Ishikawa (cell line): ENCODE measurements at regions not wholly inside any gene's neighbourhood (a gene's known extent, or its start where the extent isn't known, plus 50 kb on each side); places are given as distances from the start of the nearest gene placed in this dataset.

Experiments
- CEBPB ChIP-seq: IDR thresholded peaks from 2 replicates; pipeline ENCODE4 v1.6.1; 2012
- CREB1 ChIP-seq: IDR thresholded peaks from 2 replicates; pipeline ENCODE4 v1.6.1; 2012; ENCODE audit warnings: low read depth
- EGR1 ChIP-seq: IDR thresholded peaks from 2 replicates; pipeline ENCODE4 v1.6.1; 2012
- EP300 ChIP-seq: IDR thresholded peaks from 2 replicates; pipeline ENCODE4 v1.6.1; 2012; ENCODE audit warnings: borderline replicate concordance
- FOXM1 ChIP-seq: IDR thresholded peaks from 2 replicates; pipeline ENCODE4 v1.6.1; 2012; ENCODE audit warnings: low read depth, borderline replicate concordance
- MAX ChIP-seq: IDR thresholded peaks from 2 replicates; pipeline ENCODE4 v1.6.1; 2012
- NFIC ChIP-seq: IDR thresholded peaks from 2 replicates; pipeline ENCODE4 v1.6.1; 2012
- RAD21 ChIP-seq: IDR thresholded peaks from 2 replicates; pipeline ENCODE4 v1.6.1; 2012; ENCODE audit warnings: low read depth
- REST ChIP-seq: IDR thresholded peaks from 2 replicates; pipeline ENCODE4 v1.6.1; 2012; ENCODE audit warnings: low read depth, mild to moderate bottlenecking
- TAF1 ChIP-seq: IDR thresholded peaks from 2 replicates; pipeline ENCODE4 v1.6.1; 2012; ENCODE audit warnings: low read depth, mild to moderate bottlenecking
- TCF12 ChIP-seq: IDR thresholded peaks from 2 replicates; pipeline ENCODE4 v1.6.1; 2012; ENCODE audit warnings: low read depth
- TEAD4 ChIP-seq: IDR thresholded peaks from 2 replicates; pipeline ENCODE4 v1.6.1; 2012
- YY1 ChIP-seq: IDR thresholded peaks from 2 replicates; pipeline ENCODE4 v1.6.1; 2012; ENCODE audit warnings: low read depth
- ZBTB7A ChIP-seq: IDR thresholded peaks from 2 replicates; pipeline ENCODE4 v1.6.1; 2012; ENCODE audit warnings: low read depth
- TF ChIP-seq, protein P1 (sequence below): IDR thresholded peaks from 2 replicates; pipeline ENCODE4 v1.6.1; 2012

GRCh38 chr3:187945374-187945773, 200.1 kb upstream of the BCL6 start:
- TF ChIP-seq TEAD4: no peak

GRCh38 chr3:187946163-187946691, 201.0 kb upstream of the BCL6 start:
- TF ChIP-seq FOXM1 (no peak), CREB1 (no peak), YY1 (no peak), ZBTB7A (no peak), EP300 (no peak)

DNA sequence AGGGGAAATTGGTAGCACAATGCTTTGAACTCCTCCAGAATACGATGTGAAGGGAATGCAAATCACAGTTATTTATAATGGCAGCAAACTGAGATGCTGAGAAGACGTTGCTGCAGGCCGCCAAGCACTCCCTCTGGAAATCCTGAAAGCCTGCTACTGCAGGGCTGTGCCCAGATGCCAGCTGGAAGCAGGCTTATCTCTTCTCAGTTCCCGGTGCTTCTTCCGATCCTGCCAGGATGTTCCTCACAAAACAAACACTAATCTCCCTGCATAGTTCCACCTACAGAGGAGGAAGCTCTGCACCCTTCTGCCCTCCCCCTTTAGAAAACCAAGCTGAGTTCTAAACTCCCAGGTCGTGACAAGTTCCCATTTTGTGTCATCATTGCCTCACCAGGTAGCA, 201.7 kb upstream of the BCL6 start:
- TF ChIP-seq TEAD4 (no peak), YY1 (no peak), NFIC (no peak), EP300 (no peak), CEBPB (no peak), REST (no peak), TCF12 (no peak), FOXM1 (no peak), EGR1 (no peak), TAF1 (no peak), RAD21 (no peak), ZBTB7A (no peak), MAX (no peak), CREB1 (no peak)
- TF ChIP-seq, protein P1, sequence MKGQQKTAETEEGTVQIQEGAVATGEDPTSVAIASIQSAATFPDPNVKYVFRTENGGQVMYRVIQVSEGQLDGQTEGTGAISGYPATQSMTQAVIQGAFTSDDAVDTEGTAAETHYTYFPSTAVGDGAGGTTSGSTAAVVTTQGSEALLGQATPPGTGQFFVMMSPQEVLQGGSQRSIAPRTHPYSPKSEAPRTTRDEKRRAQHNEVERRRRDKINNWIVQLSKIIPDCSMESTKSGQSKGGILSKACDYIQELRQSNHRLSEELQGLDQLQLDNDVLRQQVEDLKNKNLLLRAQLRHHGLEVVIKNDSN: no peak

- no peak for TF ChIP-seq TCF12
- no peak for TF ChIP-seq RAD21
- TF ChIP-seq YY1: no peak
Observed at GRCh38 chr3:187947927-187948682, 202.8 kb upstream of the BCL6 start.

- no peak for TF ChIP-seq TAF1
- TF ChIP-seq EP300: no peak
- no peak for TF ChIP-seq ZBTB7A
- TF ChIP-seq EGR1: no peak
- no peak for TF ChIP-seq RAD21
- no peak for TF ChIP-seq REST
- TF ChIP-seq, protein P1: no peak
- no peak for TF ChIP-seq NFIC
- no peak for TF ChIP-seq CREB1
- TF ChIP-seq MAX: no peak
- TF ChIP-seq YY1: no peak
- TF ChIP-seq CEBPB: no peak
- no peak for TF ChIP-seq FOXM1
- no peak for TF ChIP-seq TCF12
- no peak for TF ChIP-seq TEAD4
Observed at GRCh38 chr3:187949093-187949820, 204.0 kb upstream of the BCL6 start.

DNA sequence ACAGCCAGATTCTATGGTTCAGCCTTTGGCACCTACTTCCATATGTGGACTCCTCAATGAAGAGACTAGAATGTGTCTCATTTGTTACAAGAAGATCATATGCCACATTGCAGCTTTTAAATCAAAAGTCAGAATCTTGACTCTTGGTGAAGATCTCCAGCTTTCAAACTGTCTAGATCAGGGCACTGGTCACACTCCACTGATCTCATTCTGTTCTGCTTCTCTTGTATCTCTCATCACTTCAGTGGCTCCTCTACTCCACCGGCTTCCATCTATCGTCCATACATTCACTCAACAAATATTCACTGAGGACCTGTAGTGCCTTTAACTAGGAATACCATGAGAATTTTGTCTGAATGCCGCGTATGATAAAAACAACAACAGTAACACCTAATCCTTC, 203.3 kb upstream of the LPP start:
- TF ChIP-seq TEAD4: no peak
